ENCODE measurements at regions not wholly inside any gene's neighbourhood (a gene's known extent, or its start where the extent isn't known, plus 50 kb on each side); places are given as distances from the start of the nearest gene placed in this dataset.

- in situ Hi-C loops (cut with MboI; ENCODE audit: low pct_ligation_motif_present in 1 of 4, low pct_unique_long_range_greater_than_20kb in 1 of 4, low sequenced_read_pairs in 3 of 4) (no loop called here), intact Hi-C loops (cut with DNase I; ENCODE audit: low total_unique reads) (loop anchor here (10.0 kb wide), 1 partner anchor 287 kb away; no protein-coding TSS in a partner anchor)
- Histone ChIP-seq H3K27ac (peak overlapping the region in 3 of 4 donors; percentile 49 to 67 (median 67)), H3K36me3 (no peaks in the 10 kb centered on the region), H3K27me3 (no peaks in the 10 kb centered on the region), H3K4me3 (no peak overlapping the region), H3K4me1 (no peaks in the 10 kb centered on the region), H3K9me3 (no peaks in the 10 kb centered on the region)
- TF ChIP-seq, protein P1, sequence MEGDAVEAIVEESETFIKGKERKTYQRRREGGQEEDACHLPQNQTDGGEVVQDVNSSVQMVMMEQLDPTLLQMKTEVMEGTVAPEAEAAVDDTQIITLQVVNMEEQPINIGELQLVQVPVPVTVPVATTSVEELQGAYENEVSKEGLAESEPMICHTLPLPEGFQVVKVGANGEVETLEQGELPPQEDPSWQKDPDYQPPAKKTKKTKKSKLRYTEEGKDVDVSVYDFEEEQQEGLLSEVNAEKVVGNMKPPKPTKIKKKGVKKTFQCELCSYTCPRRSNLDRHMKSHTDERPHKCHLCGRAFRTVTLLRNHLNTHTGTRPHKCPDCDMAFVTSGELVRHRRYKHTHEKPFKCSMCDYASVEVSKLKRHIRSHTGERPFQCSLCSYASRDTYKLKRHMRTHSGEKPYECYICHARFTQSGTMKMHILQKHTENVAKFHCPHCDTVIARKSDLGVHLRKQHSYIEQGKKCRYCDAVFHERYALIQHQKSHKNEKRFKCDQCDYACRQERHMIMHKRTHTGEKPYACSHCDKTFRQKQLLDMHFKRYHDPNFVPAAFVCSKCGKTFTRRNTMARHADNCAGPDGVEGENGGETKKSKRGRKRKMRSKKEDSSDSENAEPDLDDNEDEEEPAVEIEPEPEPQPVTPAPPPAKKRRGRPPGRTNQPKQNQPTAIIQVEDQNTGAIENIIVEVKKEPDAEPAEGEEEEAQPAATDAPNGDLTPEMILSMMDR (IDR thresholded peaks at IDR 0.05), result no peak
- TF ChIP-seq POLR2AphosphoS5 (IDR thresholded peaks at IDR 0.05), result peak; percentile 56 to 76 (median 59)
- TF ChIP-seq POLR2A (IDR thresholded peaks at IDR 0.05), result no peak
- peak; percentile 20 for TF ChIP-seq EP300 (IDR thresholded peaks at IDR 0.05; ENCODE audit: low read depth)
- peak; percentile 21 for DNase-seq
- WGBS, 2 donors (ENCODE audit: low coverage in 1 of 2), result 63 to 66% methylated on average over 2 to 3 of the region's 3 CpGs
Measured at GRCh38 chr3:66702126-66702525, 201.3 kb upstream of the LRIG1 start.

- Histone ChIP-seq H3K4me1 (no peaks in the 10 kb centered on the region), H3K27ac (peak overlapping the region in 2 of 4 donors; percentile 67), H3K4me3 (no peak overlapping the region), H3K27me3 (no peaks in the 10 kb centered on the region), H3K9me3 (no peaks in the 10 kb centered on the region), H3K36me3 (no peaks in the 10 kb centered on the region)
- no peak for DNase-seq
- TF ChIP-seq, protein P1 (IDR thresholded peaks at IDR 0.05), result no peak
- no peak for TF ChIP-seq EP300 (IDR thresholded peaks at IDR 0.05; ENCODE audit: low read depth)
- no peak for TF ChIP-seq POLR2AphosphoS5 (IDR thresholded peaks at IDR 0.05)
- no peak for TF ChIP-seq POLR2A (IDR thresholded peaks at IDR 0.05)
- in situ Hi-C loops (cut with MboI; ENCODE audit: low pct_ligation_motif_present in 1 of 4, low pct_unique_long_range_greater_than_20kb in 1 of 4, low sequenced_read_pairs in 3 of 4), result no loop called here
- intact Hi-C loops (cut with DNase I; ENCODE audit: low total_unique reads), result loop anchor here (10.0 kb wide), 1 partner anchor 289 kb away; no protein-coding TSS in a partner anchor
- 91 to 95% methylated on average over 2 of the region's 2 CpGs for WGBS, 2 donors (ENCODE audit: low coverage in 1 of 2)
Measured at GRCh38 chr3:66703501-66703900, 202.7 kb upstream of the LRIG1 start.

DNA sequence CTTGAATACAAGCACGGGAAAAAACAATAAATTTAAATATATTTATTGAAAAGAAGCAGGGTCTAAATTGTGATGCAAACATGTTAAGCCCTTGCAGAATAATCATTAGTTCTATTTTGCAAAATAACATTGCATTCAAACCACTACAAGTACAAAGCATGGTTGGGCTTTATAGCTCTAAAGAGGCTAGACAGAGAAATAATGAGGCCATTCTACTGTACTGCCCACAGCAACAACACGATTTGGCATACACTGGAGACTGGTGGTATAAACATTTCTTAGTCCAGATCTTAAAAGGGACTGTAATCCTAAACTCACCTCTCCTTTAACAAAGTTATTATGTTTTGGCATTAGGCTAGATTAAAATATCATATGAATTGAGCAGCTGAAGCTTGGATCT, 204.3 kb upstream of the LRIG1 start:
- intact Hi-C loops (cut with DNase I; ENCODE audit: low total_unique reads), result loop anchor here (5.0 to 10.0 kb wide), 2 partner anchors 148 to 290 kb away; no protein-coding TSS in a partner anchor
- no peak for DNase-seq
- no peaks in the 10 kb centered on the region for H3K4me1 ChIP-seq

GRCh38 chr3:66706890-66707289, 206.1 kb upstream of the LRIG1 start:
- Histone ChIP-seq H3K9me3 (no peaks in the 10 kb centered on the region), H3K36me3 (no peaks in the 10 kb centered on the region), H3K27me3 (no peaks in the 10 kb centered on the region), H3K27ac (no peak overlapping the region), H3K4me1 (no peaks in the 10 kb centered on the region), H3K4me3 (no peak overlapping the region)
- intact Hi-C loops (cut with DNase I; ENCODE audit: low total_unique reads), result loop anchor here (5.0 to 10.0 kb wide), 2 partner anchors 150 to 292 kb away; no protein-coding TSS in a partner anchor
- WGBS, 2 donors (ENCODE audit: low coverage in 1 of 2), result 84 to 88% methylated on average over 3 of the region's 3 CpGs
- TF ChIP-seq POLR2A (IDR thresholded peaks at IDR 0.05) (no peak), EP300 (IDR thresholded peaks at IDR 0.05; ENCODE audit: low read depth) (no peak), POLR2AphosphoS5 (IDR thresholded peaks at IDR 0.05) (no peak)
- TF ChIP-seq, protein P1 (IDR thresholded peaks at IDR 0.05), result no peak
- DNase-seq, result no peak
- in situ Hi-C loops (cut with MboI; ENCODE audit: low pct_ligation_motif_present in 1 of 4, low pct_unique_long_range_greater_than_20kb in 1 of 4, low sequenced_read_pairs in 3 of 4), result no loop called here

More for the DNA sequence above, 204.3 kb upstream of the LRIG1 start:
- in situ Hi-C loops (cut with MboI; ENCODE audit: low pct_ligation_motif_present in 1 of 4, low pct_unique_long_range_greater_than_20kb in 1 of 4, low sequenced_read_pairs in 3 of 4), result no loop called here
- TF ChIP-seq, protein P1 (IDR thresholded peaks at IDR 0.05), result no peak
- no peak for TF ChIP-seq POLR2AphosphoS5 (IDR thresholded peaks at IDR 0.05)
- no peak for TF ChIP-seq POLR2A (IDR thresholded peaks at IDR 0.05)
- no peak for TF ChIP-seq EP300 (IDR thresholded peaks at IDR 0.05; ENCODE audit: low read depth)
- Histone ChIP-seq H3K27me3 (no peaks in the 10 kb centered on the region), H3K9me3 (no peaks in the 10 kb centered on the region), H3K36me3 (no peaks in the 10 kb centered on the region), H3K4me3 (no peak overlapping the region), H3K27ac (peak overlapping the region in 2 of 4 donors; percentile 40 to 46)
- 74 to 78% methylated on average over 1 to 2 of the region's 2 CpGs for WGBS, 2 donors (ENCODE audit: low coverage in 1 of 2)

Measured in transverse colon (tissue), 4 donors.